GM10248 (cell line): ENCODE measurements at regions not wholly inside any gene's neighbourhood (a gene's known extent, or its start where the extent isn't known, plus 50 kb on each side); places are given as distances from the start of the nearest gene placed in this dataset.

Experiments used
- CTCF ChIA-PET: fragments of 300-600 bp; sonication (Branson Sonifier 250); formaldehyde crosslinking; extraction: SDS; loops from one replicate; lab custom pipeline; 2021; ENCODE audit warnings: antibody characterized with exemption; lab: Yijun Ruan, JAX
- POLR2A ChIA-PET: fragments of 350-650 bp; sonication (Branson Sonifier 250); formaldehyde crosslinking; extraction: SDS; loops from one replicate; lab custom pipeline; 2020; ENCODE audit warnings: antibody characterized with exemption; lab: Yijun Ruan, JAX
- DNase-seq: peaks from one replicate; pipeline ENCODE4 v3.0.0; 2012; ENCODE audit errors: extremely low spot score
- CTCF ChIP-seq: IDR thresholded peaks from 2 replicates; pipeline ENCODE4 v1.5.1; 2012; ENCODE audit warnings: mild to moderate bottlenecking, low read depth; ENCODE audit errors: extremely low read depth, missing control alignments, control extremely low read depth

- TF ChIP-seq CTCF, result no peak
- DNase-seq, result no peak
- CTCF ChIA-PET, result no interaction called here
- POLR2A ChIA-PET, result no interaction called here
These were observed 161.4 kb upstream of the DIO3 start for GRCh38 chr14:101399737-101400517.

- ChIA-PET POLR2A (no interaction called here), CTCF (no interaction called here)
- no peak for DNase-seq
- no peak for TF ChIP-seq CTCF
These were observed 160.5 kb upstream of the DIO3 start for GRCh38 chr14:101400830-101401229.

- ChIA-PET CTCF (no interaction called here), POLR2A (no interaction called here)
- no peak for TF ChIP-seq CTCF
- no peak for DNase-seq
These were observed 158.2 kb upstream of the DIO3 start for GRCh38 chr14:101402936-101403660.

- CTCF ChIA-PET, result no interaction called here
- POLR2A ChIA-PET, result no interaction called here
- TF ChIP-seq CTCF, result no peak
- no peak for DNase-seq
These were observed 156.7 kb upstream of the DIO3 start for GRCh38 chr14:101404426-101405170.

GRCh38 chr14:101405171-101405883, 156.0 kb upstream of the DIO3 start:
- CTCF ChIA-PET, result no interaction called here
- TF ChIP-seq CTCF, result no peak
- no peak for DNase-seq
- POLR2A ChIA-PET, result no interaction called here

- CTCF ChIA-PET, result interaction anchor here (0.8 kb wide), 1 partner anchor 13 kb away, joined by 3 read pairs; no protein-coding TSS in a partner anchor
- no peak for TF ChIP-seq CTCF
- DNase-seq, result no peak
- POLR2A ChIA-PET, result no interaction called here
These were observed 154.4 kb upstream of the DIO3 start for GRCh38 chr14:101406921-101407320.
